ENCODE measurements at regions not wholly inside any gene's neighbourhood (a gene's known extent, or its start where the extent isn't known, plus 50 kb on each side); places are given as distances from the start of the nearest gene placed in this dataset.
"Not testable (repeated sequence)": the region's sequence is repeated elsewhere in the genome, so short reads cannot be mapped to it uniquely, and the experiment has no call there.

DNA sequence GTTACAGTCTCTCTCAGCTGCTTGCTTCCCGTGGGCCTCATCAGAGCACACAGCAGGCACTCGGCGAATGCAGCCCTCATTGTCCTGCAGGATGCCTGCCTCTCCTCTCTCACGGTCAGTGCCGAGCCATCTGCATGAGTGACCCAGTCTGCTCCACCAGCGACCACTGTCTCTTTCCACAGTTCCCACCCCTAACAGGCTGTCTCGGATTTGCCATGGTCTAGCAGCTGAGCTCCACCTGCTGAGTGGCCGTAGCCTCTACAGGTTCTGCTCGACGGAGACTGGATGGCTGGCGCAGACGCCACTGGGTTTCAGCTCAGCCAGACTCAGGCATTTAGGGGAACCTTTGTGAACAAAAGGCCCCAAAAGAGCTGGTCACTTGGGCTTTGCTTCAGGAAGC, 209.4 kb upstream of the FOXK1 start:
- H3K36me3 ChIP-seq (ENCODE audit: insufficient read depth, low read length): no peaks in the 10 kb centered on the region
- 74% methylated on average over 12 of the region's 12 CpGs for WGBS
- no peaks in the 10 kb centered on the region; the same call in 1 of the 2 replicates for H3K4me1 ChIP-seq (ENCODE audit: insufficient read depth, low read length)
- H3K27ac ChIP-seq (ENCODE audit: low read depth, low read length): no peak overlapping the region
- H3K9me3 ChIP-seq (ENCODE audit: insufficient read depth, low read depth, low read length): no peaks in the 10 kb centered on the region
- H3K27me3 ChIP-seq (ENCODE audit: insufficient read depth, low read length): no peaks in the 10 kb centered on the region
- no peak overlapping the region for H3K9ac ChIP-seq (ENCODE audit: low read depth, low read length)
- no peak overlapping the region for H3K4me3 ChIP-seq (ENCODE audit: low read length)

- Histone ChIP-seq H3K27ac (ENCODE audit: low read depth, low read length) (no peak overlapping the region), H3K4me3 (ENCODE audit: low read length) (no peak overlapping the region), H3K36me3 (ENCODE audit: insufficient read depth, low read length) (no peaks in the 10 kb centered on the region), H3K27me3 (ENCODE audit: insufficient read depth, low read length) (no peaks in the 10 kb centered on the region), H3K9me3 (ENCODE audit: insufficient read depth, low read depth, low read length) (peaks cover 15% of the 10 kb centered on the region), H3K9ac (ENCODE audit: low read depth, low read length) (no peak overlapping the region), H3K4me1 (ENCODE audit: insufficient read depth, low read length) (no peaks in the 10 kb centered on the region)
- WGBS: 54% methylated on average over 12 of the region's 12 CpGs
Observed at GRCh38 chr7:4479367-4480039, 202.6 kb upstream of the FOXK1 start.

- not testable (repeated sequence) for H3K4me3 ChIP-seq (ENCODE audit: low read length); H3K27ac ChIP-seq (ENCODE audit: low read depth, low read length); H3K9ac ChIP-seq (ENCODE audit: low read depth, low read length); H3K27me3 ChIP-seq (ENCODE audit: insufficient read depth, low read length); H3K4me1 ChIP-seq (ENCODE audit: insufficient read depth, low read length); H3K36me3 ChIP-seq (ENCODE audit: insufficient read depth, low read length)
- H3K9me3 ChIP-seq (ENCODE audit: insufficient read depth, low read depth, low read length): peaks cover 18% of the 10 kb centered on the region
- 96% methylated on average over 11 of the region's 11 CpGs for WGBS
Observed at GRCh38 chr7:4480131-4480530, 202.0 kb upstream of the FOXK1 start.

GRCh38 chr7:4483851-4484250, 198.2 kb upstream of the FOXK1 start:
- H3K9me3 ChIP-seq (ENCODE audit: insufficient read depth, low read depth, low read length): peaks cover 23% of the 10 kb centered on the region
- no peaks in the 10 kb centered on the region for H3K4me1 ChIP-seq (ENCODE audit: insufficient read depth, low read length)
- H3K27ac ChIP-seq (ENCODE audit: low read depth, low read length): no peak overlapping the region
- H3K4me3 ChIP-seq (ENCODE audit: low read length): no peak overlapping the region
- H3K27me3 ChIP-seq (ENCODE audit: insufficient read depth, low read length): no peaks in the 10 kb centered on the region
- WGBS: 89% methylated on average over 1 of the region's 1 CpG
- no peaks in the 10 kb centered on the region for H3K36me3 ChIP-seq (ENCODE audit: insufficient read depth, low read length)
- H3K9ac ChIP-seq (ENCODE audit: low read depth, low read length): no peak overlapping the region

DNA sequence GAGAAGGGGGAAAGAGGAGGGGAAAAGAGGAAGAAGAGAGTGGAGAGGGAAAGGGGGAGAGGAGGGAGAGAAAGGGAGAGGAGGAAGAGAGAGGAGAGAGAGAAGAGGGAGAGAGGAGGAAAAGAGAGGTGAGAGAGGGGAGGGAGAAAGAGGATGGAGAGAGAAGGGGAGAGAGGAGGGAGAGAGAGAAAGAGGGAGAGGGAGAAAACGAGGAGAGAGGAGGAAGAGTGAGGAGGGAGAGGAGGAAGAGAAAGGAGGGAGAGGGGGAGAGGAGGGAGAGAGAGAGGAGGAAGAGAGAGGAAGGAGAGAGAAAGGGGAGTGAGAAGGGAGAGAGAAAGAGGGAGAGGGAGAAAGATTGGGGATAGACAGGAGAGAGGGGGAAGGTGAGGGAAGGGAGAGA, 197.6 kb upstream of the FOXK1 start:
- H3K4me3 ChIP-seq (ENCODE audit: low read length): no peak overlapping the region
- no peaks in the 10 kb centered on the region for H3K36me3 ChIP-seq (ENCODE audit: insufficient read depth, low read length)
- H3K9ac ChIP-seq (ENCODE audit: low read depth, low read length): no peak overlapping the region
- whole genome bisulfite sequencing: 35% methylated on average over 1 of the region's 1 CpG
- H3K27ac ChIP-seq (ENCODE audit: low read depth, low read length): no peak overlapping the region
- no peaks in the 10 kb centered on the region for H3K27me3 ChIP-seq (ENCODE audit: insufficient read depth, low read length)
- H3K4me1 ChIP-seq (ENCODE audit: insufficient read depth, low read length): no peaks in the 10 kb centered on the region
- peaks cover 23% of the 10 kb centered on the region for H3K9me3 ChIP-seq (ENCODE audit: insufficient read depth, low read depth, low read length)

DNA sequence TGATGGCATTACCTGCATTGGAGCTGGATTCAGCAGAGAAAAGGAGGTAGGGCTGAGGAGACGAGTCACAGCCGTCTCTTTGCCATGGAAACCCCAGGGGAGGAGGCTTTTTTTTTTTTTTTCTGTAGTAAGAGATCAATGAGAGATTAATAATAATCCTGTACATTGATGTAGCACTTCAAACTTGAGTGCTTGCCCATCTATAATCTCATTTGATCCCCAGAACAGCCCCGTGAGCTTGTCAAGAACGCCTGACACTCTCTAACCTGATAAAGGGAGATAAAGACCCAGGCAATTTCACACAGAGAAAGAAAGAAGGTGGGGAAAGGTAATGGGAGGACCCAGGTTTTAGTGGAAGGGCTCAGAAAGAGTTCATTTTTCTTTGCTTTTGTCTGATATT, 195.2 kb upstream of the FOXK1 start:
- Histone ChIP-seq H3K9me3 (ENCODE audit: insufficient read depth, low read depth, low read length) (peaks cover 23% of the 10 kb centered on the region), H3K27ac (ENCODE audit: low read depth, low read length) (no peak overlapping the region), H3K4me3 (ENCODE audit: low read length) (no peak overlapping the region), H3K4me1 (ENCODE audit: insufficient read depth, low read length) (no peaks in the 10 kb centered on the region), H3K9ac (ENCODE audit: low read depth, low read length) (no peak overlapping the region), H3K36me3 (ENCODE audit: insufficient read depth, low read length) (no peaks in the 10 kb centered on the region), H3K27me3 (ENCODE audit: insufficient read depth, low read length) (no peaks in the 10 kb centered on the region)
- WGBS: 67% methylated on average over 4 of the region's 4 CpGs

DNA sequence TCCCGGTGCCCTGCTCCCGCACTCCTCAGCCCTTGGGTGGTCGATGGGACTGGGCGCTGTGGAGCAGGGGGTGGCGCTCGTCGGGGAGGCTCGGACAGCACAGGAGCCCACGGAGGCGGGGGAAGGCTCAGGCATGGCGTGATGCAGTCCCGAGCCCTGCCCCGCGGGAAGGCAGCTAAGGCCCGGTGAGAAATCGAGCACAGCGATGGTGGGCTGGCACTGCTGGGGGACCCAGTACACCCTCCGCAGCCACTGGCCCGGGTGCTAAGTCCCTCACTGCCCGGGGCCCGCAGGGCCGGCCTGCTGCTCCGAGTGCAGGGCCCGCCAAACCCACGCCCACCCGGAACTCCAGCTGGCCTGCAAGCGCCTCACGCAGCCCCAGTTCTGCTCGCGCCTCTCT, 185.2 kb upstream of the FOXK1 start:
- 95% methylated on average over 30 of the region's 30 CpGs for WGBS
- not testable (repeated sequence) for H3K27ac ChIP-seq (ENCODE audit: low read depth, low read length); H3K4me1 ChIP-seq (ENCODE audit: insufficient read depth, low read length); H3K4me3 ChIP-seq (ENCODE audit: low read length); H3K27me3 ChIP-seq (ENCODE audit: insufficient read depth, low read length); H3K36me3 ChIP-seq (ENCODE audit: insufficient read depth, low read length); H3K9ac ChIP-seq (ENCODE audit: low read depth, low read length)
- peaks cover 26% of the 10 kb centered on the region for H3K9me3 ChIP-seq (ENCODE audit: insufficient read depth, low read depth, low read length)

DNA sequence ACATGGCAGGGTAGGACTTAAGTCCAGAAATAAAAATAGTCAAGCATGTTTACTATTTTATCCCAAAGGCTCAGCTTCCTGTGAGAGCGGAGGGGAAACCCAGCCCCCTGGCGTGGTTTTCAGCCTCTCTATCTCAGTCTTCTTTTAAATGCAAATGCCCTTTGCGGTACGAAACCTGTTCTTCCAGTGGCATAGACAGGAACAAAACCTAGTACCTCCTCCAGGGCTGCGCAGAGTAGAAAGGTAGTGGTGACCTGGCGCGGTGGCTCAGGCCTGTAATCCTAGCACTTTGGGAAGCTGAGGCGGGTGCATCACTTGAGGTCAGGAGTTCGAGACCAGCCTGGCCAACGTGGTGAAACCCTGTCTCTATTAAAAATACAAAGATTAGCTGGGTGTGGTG, 181.3 kb upstream of the FOXK1 start:
- H3K27ac ChIP-seq (ENCODE audit: low read depth, low read length): no peak overlapping the region
- no peaks in the 10 kb centered on the region for H3K27me3 ChIP-seq (ENCODE audit: insufficient read depth, low read length)
- H3K4me3 ChIP-seq (ENCODE audit: low read length): no peak overlapping the region
- peaks cover 26% of the 10 kb centered on the region for H3K9me3 ChIP-seq (ENCODE audit: insufficient read depth, low read depth, low read length)
- no peaks in the 10 kb centered on the region for H3K4me1 ChIP-seq (ENCODE audit: insufficient read depth, low read length)
- H3K36me3 ChIP-seq (ENCODE audit: insufficient read depth, low read length): no peaks in the 10 kb centered on the region
- no peak overlapping the region for H3K9ac ChIP-seq (ENCODE audit: low read depth, low read length)
- 81% methylated on average over 9 of the region's 10 CpGs for WGBS

- not testable (repeated sequence) for H3K4me3 ChIP-seq (ENCODE audit: low read length); H3K9ac ChIP-seq (ENCODE audit: low read depth, low read length); H3K27ac ChIP-seq (ENCODE audit: low read depth, low read length); H3K27me3 ChIP-seq (ENCODE audit: insufficient read depth, low read length); H3K36me3 ChIP-seq (ENCODE audit: insufficient read depth, low read length); H3K4me1 ChIP-seq (ENCODE audit: insufficient read depth, low read length)
- WGBS: 81% methylated on average over 6 of the region's 7 CpGs
- H3K9me3 ChIP-seq (ENCODE audit: insufficient read depth, low read depth, low read length): peaks cover 13% of the 10 kb centered on the region
Observed at GRCh38 chr7:4507886-4508285, 174.2 kb upstream of the FOXK1 start.

DNA sequence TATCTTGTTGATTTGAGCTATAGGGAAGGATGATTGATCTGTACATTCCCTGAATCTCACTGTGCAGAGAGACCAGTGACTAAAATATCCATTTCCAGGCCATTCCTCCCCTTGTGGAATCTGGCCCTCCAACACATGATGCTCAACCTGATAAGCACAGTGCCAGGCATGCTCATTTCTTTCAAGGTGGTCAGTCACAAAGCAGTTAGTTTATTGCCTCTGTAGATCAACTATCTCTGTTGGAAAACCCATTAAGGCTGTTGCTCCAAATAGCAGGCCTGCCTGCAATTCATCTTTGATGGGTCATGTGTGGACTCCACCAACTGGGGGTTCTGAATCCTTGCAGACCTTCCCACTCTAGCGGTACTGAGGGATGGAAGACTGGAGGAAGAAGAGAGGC, 168.6 kb upstream of the FOXK1 start:
- Histone ChIP-seq H3K4me1 (ENCODE audit: insufficient read depth, low read length) (no peaks in the 10 kb centered on the region), H3K27ac (ENCODE audit: low read depth, low read length) (no peak overlapping the region), H3K27me3 (ENCODE audit: insufficient read depth, low read length) (no peaks in the 10 kb centered on the region), H3K9me3 (ENCODE audit: insufficient read depth, low read depth, low read length) (peaks cover 13% of the 10 kb centered on the region), H3K36me3 (ENCODE audit: insufficient read depth, low read length) (no peaks in the 10 kb centered on the region), H3K9ac (ENCODE audit: low read depth, low read length) (no peak overlapping the region), H3K4me3 (ENCODE audit: low read length) (no peak overlapping the region)
- whole genome bisulfite sequencing: 100% methylated on average over 1 of the region's 1 CpG

DNA sequence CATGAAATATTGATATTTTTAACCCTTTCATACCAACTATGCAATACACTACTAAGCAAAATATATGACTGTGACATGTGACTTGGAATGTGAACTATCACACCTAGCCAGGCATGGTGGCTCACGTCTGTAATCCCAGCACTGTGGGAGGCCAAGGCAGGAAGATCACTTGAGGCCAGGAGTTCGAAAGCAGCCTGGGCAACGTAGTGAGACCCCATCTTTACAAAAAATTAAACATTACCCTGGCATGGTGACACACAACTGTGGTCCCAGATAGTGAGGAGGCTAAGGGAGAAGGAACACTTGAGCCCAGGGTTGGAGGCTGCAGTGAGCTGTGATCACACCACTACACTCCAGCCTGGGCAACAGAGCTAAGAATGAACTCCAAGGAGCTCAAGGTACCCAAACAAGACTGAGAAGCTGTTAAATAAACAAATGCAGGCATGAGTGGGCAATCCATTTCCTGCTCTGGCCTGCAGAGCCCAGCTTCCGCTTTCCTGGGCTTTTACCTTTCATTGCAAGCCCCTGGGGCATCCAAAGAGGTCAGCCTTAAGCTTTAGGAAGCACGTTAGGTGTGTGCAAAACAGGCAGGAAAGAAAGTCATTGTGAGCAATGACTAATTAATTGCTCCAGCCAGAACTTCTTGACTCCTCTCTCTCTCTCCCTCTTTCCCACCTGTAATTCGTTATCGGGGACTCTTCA, 162.1 kb upstream of the FOXK1 start:
- Histone ChIP-seq H3K27me3 (ENCODE audit: insufficient read depth, low read length) (no peaks in the 10 kb centered on the region), H3K4me3 (ENCODE audit: low read length) (no peak overlapping the region), H3K27ac (ENCODE audit: low read depth, low read length) (no peak overlapping the region), H3K9me3 (ENCODE audit: insufficient read depth, low read depth, low read length) (no peaks in the 10 kb centered on the region), H3K9ac (ENCODE audit: low read depth, low read length) (no peak overlapping the region), H3K36me3 (ENCODE audit: insufficient read depth, low read length) (no peaks in the 10 kb centered on the region), H3K4me1 (ENCODE audit: insufficient read depth, low read length) (no peaks in the 10 kb centered on the region)
- WGBS: 77% methylated on average over 7 of the region's 7 CpGs

- Histone ChIP-seq H3K27me3 (ENCODE audit: insufficient read depth, low read length) (no peaks in the 10 kb centered on the region), H3K4me3 (ENCODE audit: low read length) (no peak overlapping the region), H3K36me3 (ENCODE audit: insufficient read depth, low read length) (no peaks in the 10 kb centered on the region), H3K9me3 (ENCODE audit: insufficient read depth, low read depth, low read length) (no peaks in the 10 kb centered on the region), H3K9ac (ENCODE audit: low read depth, low read length) (no peak overlapping the region), H3K27ac (ENCODE audit: low read depth, low read length) (no peak overlapping the region), H3K4me1 (ENCODE audit: insufficient read depth, low read length) (no peaks in the 10 kb centered on the region)
Observed at GRCh38 chr7:4523219-4523618, 158.9 kb upstream of the FOXK1 start.
